ENCODE measurements at regions not wholly inside any gene's neighbourhood (a gene's known extent, or its start where the extent isn't known, plus 50 kb on each side); places are given as distances from the start of the nearest gene placed in this dataset.

- TF ChIP-seq SPI1 (IDR thresholded peaks at IDR 0.05; ENCODE audit: low read depth, low read length), result no peak
- TF ChIP-seq POLR2A (IDR thresholded peaks at IDR 0.05; ENCODE audit: low read depth, low read length), result no peak
These were observed 130.7 kb upstream of the TNR start for GRCh38 chr1:175874081-175874480.
